GM21526 (cell line): ENCODE measurements at regions not wholly inside any gene's neighbourhood (a gene's known extent, or its start where the extent isn't known, plus 50 kb on each side); places are given as distances from the start of the nearest gene placed in this dataset.

Source experiments
- ATAC-seq: cut with Tn5 transposase; IDR thresholded peaks from one replicate; pipeline ENCODE4 v1.9.1; 2021; ENCODE audit warnings: moderate library complexity; ENCODE audit not compliant: unreplicated experiment, low FRiP score

GRCh38 chr20:19889011-19889953 is 127.9 kb upstream of the NAA20 start:
- no peak for ATAC-seq

GRCh38 chr20:19890445-19891051 is 126.6 kb upstream of the NAA20 start:
- ATAC-seq, result no peak

- no peak for ATAC-seq
These were observed 123.8 kb upstream of the NAA20 start for GRCh38 chr20:19893356-19893755.

DNA sequence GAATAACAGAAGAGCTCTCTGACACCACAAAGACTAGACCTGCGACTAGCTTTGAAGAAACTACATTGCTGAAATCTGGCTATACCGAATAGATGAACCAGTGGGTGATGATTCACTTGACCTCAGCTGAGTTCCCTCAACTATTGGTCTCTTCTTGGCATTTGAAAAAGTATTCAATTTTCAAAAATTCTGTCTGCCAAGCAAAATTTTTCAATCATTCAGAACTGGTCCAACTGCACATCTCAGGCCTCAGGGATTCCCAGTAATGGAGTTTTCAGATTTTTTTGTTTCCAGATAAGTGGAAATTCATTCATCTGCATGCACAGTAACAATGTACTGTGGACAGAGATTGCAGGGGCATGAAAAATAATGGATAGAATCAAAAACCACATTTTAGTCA is 121.4 kb upstream of the NAA20 start:
- no peak for ATAC-seq

GRCh38 chr20:19897891-19898290 is 119.3 kb upstream of the NAA20 start:
- no peak for ATAC-seq

DNA sequence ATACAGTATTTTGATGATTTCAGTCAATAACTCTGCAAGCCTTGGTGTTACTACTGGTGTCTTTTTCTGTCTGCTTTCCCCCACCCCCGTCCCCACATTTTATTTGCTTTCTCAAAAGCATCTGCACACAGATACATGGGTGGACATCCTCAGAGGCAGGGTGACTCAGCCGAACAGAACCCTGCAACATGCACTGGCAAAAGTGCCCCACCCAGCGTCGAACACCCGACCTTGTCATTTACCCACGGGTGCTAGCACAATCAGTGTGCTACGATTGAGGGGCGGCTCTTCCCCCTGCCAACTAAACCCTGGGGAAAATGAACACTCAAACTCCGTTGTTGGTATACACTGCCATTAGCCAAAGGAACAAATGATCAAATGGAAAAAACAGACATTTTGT is 115.9 kb upstream of the NAA20 start:
- no peak for ATAC-seq

DNA sequence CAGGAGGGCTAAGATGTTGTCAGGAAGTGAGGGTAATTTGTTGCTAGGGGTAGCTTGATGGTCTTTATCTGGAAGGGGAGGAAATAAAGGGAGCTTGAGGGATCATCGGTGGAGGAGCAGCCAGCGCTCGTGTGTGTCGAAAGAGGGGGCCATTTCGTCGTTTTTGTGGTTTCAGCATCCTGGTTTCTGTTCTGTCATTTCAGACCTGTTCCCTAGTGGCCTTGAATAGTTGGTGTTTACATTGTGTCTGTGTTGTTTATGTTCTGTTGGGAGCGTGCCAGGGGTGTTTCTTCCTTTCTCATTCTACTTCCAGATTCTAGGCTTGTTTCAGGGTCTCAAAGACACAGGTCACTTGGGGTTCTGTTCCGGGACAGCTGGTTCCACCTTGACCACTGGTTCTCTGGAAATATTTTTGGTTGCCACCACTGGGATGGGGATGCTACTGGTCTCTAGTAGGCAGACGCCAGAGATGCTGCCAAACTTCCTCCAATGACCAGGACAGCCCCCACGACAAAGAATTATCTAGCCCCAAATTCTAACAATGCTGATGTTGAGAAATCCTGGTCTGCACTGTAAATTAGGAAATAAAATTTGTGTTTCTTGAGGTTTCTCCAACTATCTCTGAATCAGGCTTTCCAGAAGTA is 113.9 kb upstream of the NAA20 start:
- ATAC-seq, result no peak

DNA sequence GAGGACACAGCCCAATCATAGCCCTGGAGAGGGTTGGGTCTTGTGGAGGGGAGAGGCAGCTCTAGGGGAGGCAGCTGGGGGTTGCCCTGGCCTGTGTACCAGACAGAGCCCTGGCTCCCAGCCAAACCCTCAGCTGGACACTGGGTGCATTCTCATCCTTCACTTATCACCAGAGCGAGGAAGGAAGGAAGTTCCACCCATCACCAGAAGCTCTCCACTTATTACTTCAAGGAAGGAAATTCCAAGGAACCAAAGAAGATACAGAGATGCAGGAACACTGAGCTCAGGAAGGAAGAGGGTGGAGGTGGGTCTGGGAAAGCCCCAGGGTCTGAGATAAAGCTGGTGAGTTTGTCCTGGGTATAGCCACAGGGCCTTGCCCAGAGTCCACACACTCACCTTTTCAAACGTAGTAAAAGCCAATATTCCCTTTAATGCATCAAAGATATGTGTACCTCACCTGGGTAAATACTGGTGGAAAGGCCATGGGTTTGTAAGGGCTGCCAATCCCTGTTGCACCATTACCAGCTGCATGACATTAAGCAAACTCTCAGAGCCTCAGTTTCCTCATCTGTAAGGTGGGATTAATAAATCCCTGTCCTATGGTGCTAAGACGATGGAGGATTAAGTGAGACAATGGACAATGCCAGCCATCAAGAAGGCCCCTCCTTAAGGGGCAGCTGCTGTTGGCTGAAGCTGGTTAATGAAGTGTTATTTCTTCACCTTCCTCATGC is 109.7 kb upstream of the NAA20 start:
- ATAC-seq, result no peak

DNA sequence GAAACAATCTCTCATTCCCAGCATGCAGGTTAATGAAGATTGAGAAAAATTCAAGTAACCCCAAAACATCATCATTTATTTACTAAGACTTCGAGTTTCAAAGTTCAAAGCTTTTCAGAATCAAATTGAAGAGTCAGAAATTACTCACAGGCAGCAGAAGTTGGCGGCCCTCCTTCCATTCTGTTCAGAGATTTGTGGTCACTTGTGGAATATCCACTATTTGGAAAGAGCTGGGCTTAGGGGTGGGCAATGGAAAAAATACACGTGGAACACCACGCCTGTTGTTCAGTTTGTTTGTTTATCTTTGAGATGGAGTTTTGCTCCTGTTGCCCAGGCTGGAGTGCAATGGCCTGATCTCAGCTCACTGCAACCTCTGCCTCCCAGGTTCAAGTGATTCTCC is 108.6 kb upstream of the NAA20 start:
- ATAC-seq, result no peak

DNA sequence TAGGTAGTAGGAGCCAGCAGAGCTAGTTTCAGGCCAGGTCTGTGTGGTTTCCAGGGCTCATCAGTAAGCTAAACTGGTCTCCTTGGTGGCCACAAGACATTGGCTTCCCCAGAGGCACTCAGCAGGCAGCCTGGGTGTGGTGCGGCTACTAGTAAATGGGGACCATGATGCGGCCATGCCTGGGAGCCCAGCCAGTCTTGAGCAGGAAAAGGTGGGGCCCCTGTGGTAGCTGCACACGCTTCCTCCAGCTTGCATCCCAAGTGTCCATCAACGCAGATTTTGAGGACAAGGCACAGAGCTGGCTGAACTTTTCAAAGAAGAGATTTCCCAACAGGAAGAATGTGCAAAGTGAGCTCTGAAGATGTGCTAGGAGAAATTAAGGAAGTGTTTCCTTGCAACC is 107.4 kb upstream of the NAA20 start:
- no peak for ATAC-seq

DNA sequence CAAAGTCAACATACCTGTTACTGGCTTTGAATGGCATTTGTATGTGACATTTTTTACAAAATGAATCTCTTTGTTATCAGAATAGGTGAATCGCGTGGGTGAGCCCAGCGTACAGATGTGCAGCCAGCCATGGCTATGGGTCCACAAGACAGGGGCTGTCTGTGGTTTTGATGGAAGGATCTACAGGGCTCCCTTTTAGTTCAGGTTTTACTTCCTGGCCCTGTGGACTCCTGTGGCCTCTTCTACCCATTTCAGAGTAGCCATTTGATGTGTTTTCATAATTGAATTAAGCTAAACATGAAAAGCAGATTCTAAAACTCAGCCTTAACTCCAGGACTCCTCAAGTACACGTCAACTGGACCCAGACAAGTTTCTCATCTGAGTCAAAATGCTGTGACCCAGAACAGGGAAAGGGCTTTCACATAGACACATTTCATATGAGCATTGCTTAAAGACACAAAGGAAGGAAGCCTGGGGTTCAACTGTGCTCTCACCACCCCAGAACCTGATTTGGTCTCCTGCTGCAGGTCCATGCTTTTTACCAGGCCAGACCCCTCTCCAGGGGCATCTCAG is 105.3 kb upstream of the NAA20 start:
- ATAC-seq, result no peak

DNA sequence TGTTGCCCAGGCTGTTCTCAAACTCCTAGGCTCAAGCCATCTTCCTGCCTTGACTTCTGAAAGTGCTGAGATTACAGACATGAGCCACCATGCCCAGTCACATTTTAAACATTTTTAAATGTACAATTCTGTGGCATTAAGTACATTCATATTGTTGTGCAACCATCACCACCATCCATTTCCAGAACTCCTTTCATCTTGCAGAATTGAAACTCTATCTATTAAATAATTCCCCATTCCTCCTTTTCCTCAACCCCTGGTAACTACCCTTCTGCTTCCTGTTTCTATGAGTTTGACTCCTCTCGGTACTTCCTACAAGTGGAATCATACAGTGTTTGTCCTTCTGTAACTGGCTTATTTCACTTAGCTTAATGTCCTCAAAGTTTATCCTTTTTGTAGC is 103.8 kb upstream of the NAA20 start:
- ATAC-seq, result no peak

- no peak for ATAC-seq
These were observed 103.1 kb upstream of the NAA20 start for GRCh38 chr20:19913927-19914614.

- no peak for ATAC-seq
These were observed 101.9 kb upstream of the NAA20 start for GRCh38 chr20:19915111-19915798.

- ATAC-seq, result no peak
These were observed 100.4 kb upstream of the NAA20 start for GRCh38 chr20:19916531-19917485.

DNA sequence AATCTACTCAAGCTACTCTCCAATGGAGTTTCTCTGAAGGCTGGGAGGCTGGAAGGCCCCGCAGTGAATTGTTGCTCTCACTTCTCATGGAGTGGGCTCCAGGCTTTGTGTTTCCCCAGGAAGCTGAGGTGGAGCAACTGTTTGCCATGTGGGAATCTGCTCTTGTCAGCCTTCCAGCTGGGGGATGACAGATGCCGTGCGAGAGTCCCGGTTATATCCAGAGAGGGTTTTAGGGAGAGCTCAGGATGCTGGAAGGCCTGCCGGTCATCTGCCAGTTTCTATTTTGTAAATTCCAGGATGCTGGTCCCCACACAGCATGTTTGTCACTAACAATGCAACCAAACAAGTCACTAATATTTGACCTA is 98.2 kb upstream of the NAA20 start:
- ATAC-seq, result no peak

DNA sequence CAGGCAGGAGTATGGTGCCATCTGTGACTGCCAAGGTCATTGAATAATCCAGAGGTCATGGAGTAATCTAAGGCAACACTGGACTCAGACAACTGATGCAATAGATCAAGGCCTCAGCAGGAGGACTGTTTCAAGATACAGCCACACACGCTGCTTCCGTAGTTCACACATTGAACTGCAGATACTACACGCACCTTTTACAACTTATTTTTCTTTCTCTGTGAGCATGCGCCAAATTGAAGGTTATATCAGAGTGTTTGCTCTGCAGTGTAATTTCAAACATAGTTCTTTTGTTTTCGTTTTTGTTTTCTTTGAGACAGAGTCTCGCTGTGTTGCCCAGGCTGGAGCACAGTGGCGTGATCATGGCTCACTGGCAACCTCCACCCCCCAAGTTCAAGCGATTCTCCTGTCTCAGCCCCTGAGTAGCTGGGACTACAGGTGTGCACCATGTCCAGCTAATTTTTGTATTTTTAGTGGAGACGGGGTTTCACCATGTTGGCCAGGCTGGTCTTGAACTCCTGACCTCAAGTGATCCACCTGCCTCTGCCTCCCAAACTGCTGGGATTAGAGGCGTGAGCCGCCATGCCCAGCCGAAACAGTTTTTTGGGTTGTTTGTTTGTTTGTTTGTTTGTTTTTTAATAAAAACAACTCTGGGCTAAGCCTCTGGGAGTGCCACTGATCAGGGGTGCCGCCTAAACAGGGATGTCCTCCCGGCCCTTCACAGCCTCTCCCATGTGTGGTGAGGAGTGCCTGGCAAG is 96.6 kb upstream of the NAA20 start:
- no peak for ATAC-seq
